ENCODE measurements at regions not wholly inside any gene's neighbourhood (a gene's known extent, or its start where the extent isn't known, plus 50 kb on each side); places are given as distances from the start of the nearest gene placed in this dataset.

DNA sequence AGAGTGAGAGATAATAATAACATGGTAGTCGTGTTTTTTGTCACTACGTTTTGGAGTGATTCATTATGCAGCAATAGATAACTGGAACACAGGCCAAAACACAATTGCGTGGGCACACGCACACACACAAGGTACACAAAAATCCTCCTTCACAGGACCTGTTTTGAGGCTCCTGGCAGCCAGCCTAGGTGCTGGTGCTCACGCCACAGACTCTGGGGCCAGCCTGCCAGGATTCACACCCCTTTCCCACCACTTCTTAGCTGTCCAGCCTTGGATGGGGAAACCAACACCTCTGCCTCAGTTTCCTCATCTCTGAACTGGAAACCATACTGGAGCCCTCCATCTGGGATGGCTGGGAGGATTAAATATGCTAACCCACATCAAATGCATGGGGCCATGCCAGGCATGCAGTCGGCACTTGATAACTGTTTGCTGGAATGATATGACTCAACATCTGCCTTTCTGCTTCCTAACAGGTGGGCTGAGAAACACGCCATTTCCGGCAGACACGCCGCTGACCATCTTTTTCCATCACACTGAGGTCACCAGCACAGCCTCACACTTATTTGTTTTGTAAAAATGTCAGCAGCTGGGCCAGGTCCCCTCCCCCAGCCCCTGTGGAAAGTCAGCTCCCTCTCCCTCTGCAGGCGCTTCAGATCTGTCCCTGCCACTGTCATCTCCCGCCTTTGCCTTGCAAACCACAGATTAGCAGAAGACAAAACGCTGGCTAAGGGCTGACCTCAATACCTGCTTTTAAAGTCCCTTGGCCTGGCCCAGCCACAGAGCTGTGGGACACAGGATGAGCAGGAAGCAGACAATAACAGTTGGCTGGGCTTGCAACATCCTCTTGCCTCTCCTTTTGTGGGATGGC is 237.5 kb downstream of the BCOR start:
- WGBS (ENCODE audit: extremely low coverage, insufficient read length, low lambda C conversion rate), result no CpG with 5 or more reads among the region's 13 CpGs
- H3T11ph ChIP-seq (ENCODE audit: low read length), result no peak overlapping the region
- H2AK5ac ChIP-seq (ENCODE audit: insufficient read length, low read length), result no peak overlapping the region
- H3K23ac ChIP-seq (ENCODE audit: insufficient read length, low read depth, low read length), result no peak overlapping the region
- H3K56ac ChIP-seq (ENCODE audit: insufficient read length, low read depth, low read length), result no peak overlapping the region
- no peak overlapping the region for H2BK15ac ChIP-seq (ENCODE audit: low read depth, low read length)
- H3K27ac Mint-ChIP-seq, result peak overlapping the region in 1 of 3 experiments; percentile 68; a peak in 2 of 7 replicates
- peak overlapping the region; percentile 1 for H3K9ac ChIP-seq (ENCODE audit: extremely low read depth, insufficient read length, low read length)
- peak overlapping the region; percentile 37 for H3K27ac ChIP-seq (ENCODE audit: insufficient read length, low read depth, low read length)
- H3K4me2 ChIP-seq (ENCODE audit: insufficient read depth, insufficient read length, low read length), result peak overlapping the region; percentile 3
- no peak overlapping the region for H2BK5ac ChIP-seq (ENCODE audit: insufficient read length, low read length)
- H4K8ac ChIP-seq (replicated peaks; ENCODE audit: insufficient read length, low read depth, low read length), result no peak overlapping the region
- no peak overlapping the region for H2BK12ac ChIP-seq (ENCODE audit: insufficient read length, low read depth, low read length)
- H4K5ac ChIP-seq (ENCODE audit: insufficient read length, low read depth, low read length), result peak overlapping the region; percentile 15
- peak overlapping the region; percentile 39; the same call in 1 of the 2 replicates for H3K14ac ChIP-seq (ENCODE audit: insufficient read depth, low read length)
- H2BK120ac ChIP-seq (ENCODE audit: low read depth, low read length, poor library complexity, severe bottlenecking), result no peak overlapping the region
- peak; percentile 87 for DNase-seq
- H2BK20ac ChIP-seq (ENCODE audit: low read depth, low read length, poor library complexity, severe bottlenecking), result no peak overlapping the region
- TF ChIP-seq, protein P1, sequence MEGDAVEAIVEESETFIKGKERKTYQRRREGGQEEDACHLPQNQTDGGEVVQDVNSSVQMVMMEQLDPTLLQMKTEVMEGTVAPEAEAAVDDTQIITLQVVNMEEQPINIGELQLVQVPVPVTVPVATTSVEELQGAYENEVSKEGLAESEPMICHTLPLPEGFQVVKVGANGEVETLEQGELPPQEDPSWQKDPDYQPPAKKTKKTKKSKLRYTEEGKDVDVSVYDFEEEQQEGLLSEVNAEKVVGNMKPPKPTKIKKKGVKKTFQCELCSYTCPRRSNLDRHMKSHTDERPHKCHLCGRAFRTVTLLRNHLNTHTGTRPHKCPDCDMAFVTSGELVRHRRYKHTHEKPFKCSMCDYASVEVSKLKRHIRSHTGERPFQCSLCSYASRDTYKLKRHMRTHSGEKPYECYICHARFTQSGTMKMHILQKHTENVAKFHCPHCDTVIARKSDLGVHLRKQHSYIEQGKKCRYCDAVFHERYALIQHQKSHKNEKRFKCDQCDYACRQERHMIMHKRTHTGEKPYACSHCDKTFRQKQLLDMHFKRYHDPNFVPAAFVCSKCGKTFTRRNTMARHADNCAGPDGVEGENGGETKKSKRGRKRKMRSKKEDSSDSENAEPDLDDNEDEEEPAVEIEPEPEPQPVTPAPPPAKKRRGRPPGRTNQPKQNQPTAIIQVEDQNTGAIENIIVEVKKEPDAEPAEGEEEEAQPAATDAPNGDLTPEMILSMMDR (conservative IDR thresholded peaks at IDR 0.05), result no peak
- no peak overlapping the region for H3K4ac ChIP-seq (ENCODE audit: low read depth, low read length)
- no peaks in the 10 kb centered on the region for H3K9me3 ChIP-seq (ENCODE audit: control insufficient read depth, low read depth, low read length)
- no peaks in the 10 kb centered on the region for H3K23me2 ChIP-seq (ENCODE audit: insufficient read length, low read depth, low read length, poor library complexity, severe bottlenecking)
- no peaks in the 10 kb centered on the region for H3K79me2 ChIP-seq (ENCODE audit: insufficient read depth, low read length)
- H4K91ac ChIP-seq (ENCODE audit: insufficient read length, low read depth, low read length), result no peak overlapping the region
- no peaks in the 10 kb centered on the region for H3K27me3 ChIP-seq (ENCODE audit: insufficient read depth, low read length)
- no peak overlapping the region for H3K4me3 Mint-ChIP-seq
- peak overlapping the region; percentile 23 for H3K18ac ChIP-seq (ENCODE audit: insufficient read length, low read depth, low read length)
- H2AFZ ChIP-seq (ENCODE audit: low read length), result no peak overlapping the region
- H3K4me1 ChIP-seq (ENCODE audit: insufficient read depth, low read length), result peaks cover 16% of the 10 kb centered on the region; the same call in 1 of the 2 replicates
- peaks cover 57 to 60% of the 10 kb centered on the region in 2 experiments for H3K9me3 Mint-ChIP-seq
- H4K20me1 ChIP-seq (ENCODE audit: control insufficient read depth, insufficient read depth, insufficient read length), result no peaks in the 10 kb centered on the region
- peaks cover 31 to 44% of the 10 kb centered on the region in 2 experiments for H3K4me1 Mint-ChIP-seq
- H3K36me3 Mint-ChIP-seq (ENCODE audit: insufficient read depth in 1 of 3, low read depth in 3 of 3), result peaks cover 0 to 5% (median 2%) of the 10 kb centered on the region in 3 experiments; a peak in 4 of 7 replicates
- H3K27me3 Mint-ChIP-seq (ENCODE audit: low read depth), result peaks cover 7% of the 10 kb centered on the region
- H3K79me1 ChIP-seq (ENCODE audit: insufficient read depth, low read depth, low read length, poor library complexity, severe bottlenecking), result no peaks in the 10 kb centered on the region

Data from H9 (cell line).